ENCODE measurements at regions not wholly inside any gene's neighbourhood (a gene's known extent, or its start where the extent isn't known, plus 50 kb on each side); places are given as distances from the start of the nearest gene placed in this dataset.

DNA sequence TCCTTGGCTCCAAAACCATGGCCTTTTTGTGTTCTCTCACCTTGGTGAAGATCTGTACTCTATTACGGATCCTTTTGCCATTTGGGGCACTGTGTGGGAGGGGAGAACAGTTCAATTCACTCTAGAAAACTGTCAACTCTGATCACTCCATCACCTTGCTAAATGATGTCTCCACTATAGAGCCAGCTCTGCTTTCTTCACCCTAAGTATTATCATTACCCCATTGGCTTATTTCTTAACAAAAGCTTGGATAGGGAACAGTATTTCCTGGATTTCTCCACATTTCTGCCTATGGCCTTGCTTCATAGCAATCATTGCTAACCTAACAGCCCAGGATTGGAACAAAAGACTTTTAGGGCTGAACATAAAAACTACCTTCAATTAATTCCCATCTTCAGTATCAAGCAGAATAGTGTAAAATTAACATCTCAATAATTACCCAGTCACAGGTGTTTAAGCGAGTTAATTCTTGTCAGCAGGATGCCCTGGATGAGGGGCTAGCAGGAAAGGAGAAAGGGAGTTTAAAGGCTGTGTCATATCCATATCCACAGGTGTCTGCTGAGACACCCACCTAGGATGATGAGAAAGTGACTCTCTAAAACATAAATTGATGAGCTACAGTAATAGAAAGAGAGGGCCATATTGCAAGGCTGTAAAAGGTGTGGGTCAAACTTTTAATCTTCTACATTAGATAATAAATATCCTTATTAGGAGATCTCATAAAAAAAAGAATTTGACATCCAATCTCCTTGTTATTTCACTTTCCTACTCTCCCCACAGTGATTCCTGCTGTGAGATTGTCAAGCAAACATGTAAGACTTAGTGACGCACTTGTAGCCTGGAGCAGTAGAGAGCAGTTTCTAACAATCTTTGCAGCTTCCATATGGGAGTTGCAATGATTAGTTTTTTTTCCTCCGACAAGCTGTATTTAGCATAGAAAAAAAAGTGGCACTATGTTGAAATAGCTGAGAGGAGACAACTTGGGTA is 589.5 kb upstream of the NXPH2 start (continued):
- TF ChIP-seq, protein P1, sequence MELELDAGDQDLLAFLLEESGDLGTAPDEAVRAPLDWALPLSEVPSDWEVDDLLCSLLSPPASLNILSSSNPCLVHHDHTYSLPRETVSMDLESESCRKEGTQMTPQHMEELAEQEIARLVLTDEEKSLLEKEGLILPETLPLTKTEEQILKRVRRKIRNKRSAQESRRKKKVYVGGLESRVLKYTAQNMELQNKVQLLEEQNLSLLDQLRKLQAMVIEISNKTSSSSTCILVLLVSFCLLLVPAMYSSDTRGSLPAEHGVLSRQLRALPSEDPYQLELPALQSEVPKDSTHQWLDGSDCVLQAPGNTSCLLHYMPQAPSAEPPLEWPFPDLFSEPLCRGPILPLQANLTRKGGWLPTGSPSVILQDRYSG (tag; conservative IDR thresholded peaks at IDR 0.05; ENCODE audit: low read depth), result no peak

DNA sequence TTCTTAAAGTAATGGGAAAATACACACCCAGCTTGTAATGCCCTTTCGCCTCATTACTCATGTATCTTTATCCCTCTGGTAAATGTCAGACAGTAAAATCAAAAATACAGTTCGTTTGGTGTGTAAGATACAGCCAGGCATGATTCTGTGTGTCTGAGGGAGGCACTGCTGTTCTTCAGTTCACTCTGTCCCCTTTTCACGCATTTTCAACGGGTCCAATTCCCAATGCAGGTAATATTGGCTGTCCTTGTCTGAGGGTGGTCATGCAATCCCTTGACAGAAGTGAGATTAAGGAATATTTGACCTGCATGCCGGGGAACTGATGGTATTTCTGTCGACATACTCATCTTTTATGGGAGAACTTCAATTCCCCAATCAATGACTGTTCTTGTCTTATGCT is 587.2 kb upstream of the NXPH2 start:
- BruUV-seq (replicated peaks), result no TSS peak
- Histone ChIP-seq H3K9me3 (replicated peaks; ENCODE audit: control insufficient read depth, insufficient read depth, low read depth, low read length) (no peaks in the 10 kb centered on the region; the same call in 1 of the 2 replicates), H3K9ac (ENCODE audit: insufficient read depth in 1 of 2, low read depth in 2 of 2, low read length in 2 of 2) (no peak overlapping the region), H4K20me1 (replicated peaks; ENCODE audit: control insufficient read depth, insufficient read depth, low read length) (no peaks in the 10 kb centered on the region), H3K4me2 (ENCODE audit: insufficient read depth, low read length) (no peak overlapping the region), H3K27ac (ENCODE audit: extremely low read depth, low read depth, low read length) (no peak overlapping the region), H2AFZ (ENCODE audit: low read depth, low read length) (no peak overlapping the region), H3K4me3 (no peak overlapping the region), H3K36me3 (ENCODE audit: control insufficient read depth, insufficient read depth, low read length) (no peaks in the 10 kb centered on the region), H3K27me3 (ENCODE audit: control insufficient read depth in 2 of 2, insufficient read depth in 2 of 2, low read length in 2 of 2) (no peaks in the 10 kb centered on the region), H3K9me1 (ENCODE audit: control insufficient read depth, insufficient read depth, low read length) (no peaks in the 10 kb centered on the region), H3K79me2 (ENCODE audit: control insufficient read depth, insufficient read depth, low read length) (no peaks in the 10 kb centered on the region), H3K4me1 (replicated peaks in 1 of 2; ENCODE audit: control insufficient read depth in 2 of 2, insufficient read depth in 2 of 2, low read length in 2 of 2) (no peaks in the 10 kb centered on the region)
- in situ Hi-C loops (cut with MboI) (no loop called here), intact Hi-C loops (cut with micrococcal nuclease) (no loop called here)
- WGBS (ENCODE audit: insufficient coverage, low coverage, missing lambda C conversion rate), result 1% methylated on average over 6 of the region's 6 CpGs
- no peak for ATAC-seq
- ChIA-PET CTCF (ENCODE audit: low intra/inter-chr PET ratio) (no interaction called here), POLR2A (no interaction called here)
- no peak for DNase-seq (ENCODE audit: extremely low read depth in 1 of 4, low spot score in 3 of 4)
- no peak for TF ChIP-seq ETV1 (tag; conservative IDR thresholded peaks at IDR 0.05; ENCODE audit: low read depth)
- no peak for TF ChIP-seq MYBL2 (IDR thresholded peaks at IDR 0.05; ENCODE audit: low read depth)
- TF ChIP-seq MYBL2 (CRISPR knock-in tag; IDR thresholded peaks at IDR 0.05; ENCODE audit: borderline replicate concordance), result no peak
- TF ChIP-seq, protein P2, sequence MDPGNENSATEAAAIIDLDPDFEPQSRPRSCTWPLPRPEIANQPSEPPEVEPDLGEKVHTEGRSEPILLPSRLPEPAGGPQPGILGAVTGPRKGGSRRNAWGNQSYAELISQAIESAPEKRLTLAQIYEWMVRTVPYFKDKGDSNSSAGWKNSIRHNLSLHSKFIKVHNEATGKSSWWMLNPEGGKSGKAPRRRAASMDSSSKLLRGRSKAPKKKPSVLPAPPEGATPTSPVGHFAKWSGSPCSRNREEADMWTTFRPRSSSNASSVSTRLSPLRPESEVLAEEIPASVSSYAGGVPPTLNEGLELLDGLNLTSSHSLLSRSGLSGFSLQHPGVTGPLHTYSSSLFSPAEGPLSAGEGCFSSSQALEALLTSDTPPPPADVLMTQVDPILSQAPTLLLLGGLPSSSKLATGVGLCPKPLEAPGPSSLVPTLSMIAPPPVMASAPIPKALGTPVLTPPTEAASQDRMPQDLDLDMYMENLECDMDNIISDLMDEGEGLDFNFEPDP (CRISPR knock-in tag; IDR thresholded peaks at IDR 0.05), result no peak
- no peak for TF ChIP-seq SAFB2 (IDR thresholded peaks at IDR 0.05; ENCODE audit: borderline replicate concordance, low read depth, low read length, severe bottlenecking)
- no peak for TF ChIP-seq BACH1 (tag; IDR thresholded peaks at IDR 0.05)
- TF ChIP-seq PCBP1 (IDR thresholded peaks at IDR 0.05; ENCODE audit: low read depth, low read length, poor library complexity, severe bottlenecking), result no peak
- TF ChIP-seq LARP7 (IDR thresholded peaks at IDR 0.05), result no peak
- TF ChIP-seq, protein P3, sequence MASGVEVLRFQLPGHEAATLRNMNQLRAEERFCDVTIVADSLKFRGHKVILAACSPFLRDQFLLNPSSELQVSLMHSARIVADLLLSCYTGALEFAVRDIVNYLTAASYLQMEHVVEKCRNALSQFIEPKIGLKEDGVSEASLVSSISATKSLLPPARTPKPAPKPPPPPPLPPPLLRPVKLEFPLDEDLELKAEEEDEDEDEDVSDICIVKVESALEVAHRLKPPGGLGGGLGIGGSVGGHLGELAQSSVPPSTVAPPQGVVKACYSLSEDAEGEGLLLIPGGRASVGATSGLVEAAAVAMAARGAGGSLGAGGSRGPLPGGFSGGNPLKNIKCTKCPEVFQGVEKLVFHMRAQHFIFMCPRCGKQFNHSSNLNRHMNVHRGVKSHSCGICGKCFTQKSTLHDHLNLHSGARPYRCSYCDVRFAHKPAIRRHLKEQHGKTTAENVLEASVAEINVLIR (CRISPR knock-in tag; IDR thresholded peaks at IDR 0.05), result no peak
- TF ChIP-seq CREBBP (IDR thresholded peaks at IDR 0.05; ENCODE audit: low read depth, low read length), result no peak
- no peak for TF ChIP-seq U2AF1 (optimal IDR thresholded peaks at IDR 0.05; ENCODE audit: low read depth, low read length)
- TF ChIP-seq SLC30A9 (CRISPR knock-in tag; IDR thresholded peaks at IDR 0.05), result no peak
- no peak for FAIRE-seq
